Thyroid gland (tissue), 4 donors: ENCODE measurements at regions not wholly inside any gene's neighbourhood (a gene's known extent, or its start where the extent isn't known, plus 50 kb on each side); places are given as distances from the start of the nearest gene placed in this dataset.

ENCODE experiments used
- POLR2A ChIP-seq, 2 donors: fragments of 450-650 bp; IDR thresholded peaks; one replicate each; pipeline ENCODE4 v1.6.1; 2017; ENCODE audit warnings: antibody characterized with exemption in 2 of 2, mild to moderate bottlenecking in 2 of 2, moderate library complexity in 1 of 2
- TF ChIP-seq, protein P1 (sequence below), 6 experiments: fragments of 200-600 bp in 3 of 6; fragments of 450-650 bp in 3 of 6; sonication (generic) in 3 of 6; IDR thresholded peaks; one replicate each; pipeline ENCODE4 v1.5.1; 2016 to 2019; ENCODE audit warnings: antibody characterized with exemption in 6 of 6, mild to moderate bottlenecking in 2 of 6, inconsistent platforms in 1 of 6, moderate library complexity in 1 of 6

GRCh38 chr18:41721103-41721790 is 233.8 kb upstream of the PIK3C3 start:
- TF ChIP-seq, protein P1, sequence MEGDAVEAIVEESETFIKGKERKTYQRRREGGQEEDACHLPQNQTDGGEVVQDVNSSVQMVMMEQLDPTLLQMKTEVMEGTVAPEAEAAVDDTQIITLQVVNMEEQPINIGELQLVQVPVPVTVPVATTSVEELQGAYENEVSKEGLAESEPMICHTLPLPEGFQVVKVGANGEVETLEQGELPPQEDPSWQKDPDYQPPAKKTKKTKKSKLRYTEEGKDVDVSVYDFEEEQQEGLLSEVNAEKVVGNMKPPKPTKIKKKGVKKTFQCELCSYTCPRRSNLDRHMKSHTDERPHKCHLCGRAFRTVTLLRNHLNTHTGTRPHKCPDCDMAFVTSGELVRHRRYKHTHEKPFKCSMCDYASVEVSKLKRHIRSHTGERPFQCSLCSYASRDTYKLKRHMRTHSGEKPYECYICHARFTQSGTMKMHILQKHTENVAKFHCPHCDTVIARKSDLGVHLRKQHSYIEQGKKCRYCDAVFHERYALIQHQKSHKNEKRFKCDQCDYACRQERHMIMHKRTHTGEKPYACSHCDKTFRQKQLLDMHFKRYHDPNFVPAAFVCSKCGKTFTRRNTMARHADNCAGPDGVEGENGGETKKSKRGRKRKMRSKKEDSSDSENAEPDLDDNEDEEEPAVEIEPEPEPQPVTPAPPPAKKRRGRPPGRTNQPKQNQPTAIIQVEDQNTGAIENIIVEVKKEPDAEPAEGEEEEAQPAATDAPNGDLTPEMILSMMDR (IDR thresholded peaks at IDR 0.05): no peak
- TF ChIP-seq POLR2A (IDR thresholded peaks at IDR 0.05): no peak
